H9 (cell line): ENCODE measurements at regions not wholly inside any gene's neighbourhood (a gene's known extent, or its start where the extent isn't known, plus 50 kb on each side); places are given as distances from the start of the nearest gene placed in this dataset.

ENCODE experiments used
- DNase-seq: peaks from one replicate; pipeline ENCODE4 v3.0.0-alpha.2; 2017
- H2AFZ ChIP-seq: one replicate; pipeline ENCODE4 v1.6.1; 2013; ENCODE audit warnings: mild to moderate bottlenecking, low read length, control low read depth, moderate library complexity
- H2AK5ac ChIP-seq: 2 replicates; pipeline ENCODE4 v1.6.1; 2013; ENCODE audit warnings: low read length, control low read depth, mixed read lengths; ENCODE audit not compliant: insufficient read length
- H2BK120ac ChIP-seq: one replicate; pipeline ENCODE4 v1.6.1; 2013; ENCODE audit warnings: low read depth, mild to moderate bottlenecking, low read length, control low read depth, inconsistent platforms; ENCODE audit not compliant: poor library complexity, severe bottlenecking
- H2BK12ac ChIP-seq: 2 replicates; pipeline ENCODE4 v1.6.1; 2013; ENCODE audit warnings: low read length, control low read depth, mixed read lengths, low read depth; ENCODE audit not compliant: insufficient read length
- H2BK15ac ChIP-seq: 2 replicates; pipeline ENCODE4 v1.6.1; 2013; ENCODE audit warnings: low read depth, low read length, control low read depth
- H2BK20ac ChIP-seq: one replicate; pipeline ENCODE4 v1.6.1; 2013; ENCODE audit warnings: low read depth, mild to moderate bottlenecking, low read length, control low read depth, inconsistent platforms; ENCODE audit not compliant: poor library complexity, severe bottlenecking
- H2BK5ac ChIP-seq: 2 replicates; pipeline ENCODE4 v1.6.1; 2013; ENCODE audit warnings: low read length, control low read depth, mixed read lengths; ENCODE audit not compliant: insufficient read length
- H3K14ac ChIP-seq: 2 replicates; pipeline ENCODE4 v1.6.1; 2013; ENCODE audit warnings: low read length, control low read depth; ENCODE audit not compliant: insufficient read depth
- H3K18ac ChIP-seq: 2 replicates; pipeline ENCODE4 v1.6.1; 2013; ENCODE audit warnings: low read depth, mild to moderate bottlenecking, mixed read lengths, low read length, control low read depth; ENCODE audit not compliant: insufficient read length
- H3K23ac ChIP-seq: 2 replicates; pipeline ENCODE4 v1.6.1; 2013; ENCODE audit warnings: low read length, control low read depth, mixed read lengths, low read depth; ENCODE audit not compliant: insufficient read length
- H3K23me2 ChIP-seq: 2 replicates; pipeline ENCODE4 v1.6.1; 2013; ENCODE audit warnings: low read depth, mild to moderate bottlenecking, mixed read lengths, low read length, control low read depth; ENCODE audit not compliant: insufficient read length, poor library complexity, severe bottlenecking
- H3K27ac ChIP-seq: 2 replicates; pipeline ENCODE4 v1.5.1; 2013; ENCODE audit warnings: low read length, control low read depth, mixed read lengths, low read depth; ENCODE audit not compliant: insufficient read length
- H3K27me3 ChIP-seq: 2 replicates; pipeline ENCODE4 v1.6.1; 2013; ENCODE audit warnings: low read length, control low read depth, inconsistent platforms; ENCODE audit not compliant: insufficient read depth
- H3K4ac ChIP-seq: 2 replicates; pipeline ENCODE4 v1.6.1; 2013; ENCODE audit warnings: low read depth, mild to moderate bottlenecking, control low read depth, inconsistent platforms, low read length, moderate library complexity
- H3K4me1 ChIP-seq: 2 replicates; pipeline ENCODE4 v1.6.1; 2013; ENCODE audit warnings: low read length, control low read depth, inconsistent platforms; ENCODE audit not compliant: insufficient read depth
- H3K4me2 ChIP-seq: 2 replicates; pipeline ENCODE4 v1.6.1; 2013; ENCODE audit warnings: low read length, control low read depth, mixed read lengths; ENCODE audit not compliant: insufficient read length, insufficient read depth
- H3K56ac ChIP-seq: 2 replicates; pipeline ENCODE4 v1.6.1; 2013; ENCODE audit warnings: low read depth, mild to moderate bottlenecking, mixed read lengths, low read length, control low read depth; ENCODE audit not compliant: insufficient read length
- H3K79me1 ChIP-seq: 2 replicates; pipeline ENCODE4 v1.6.1; 2013; ENCODE audit warnings: low read depth, mild to moderate bottlenecking, moderate library complexity, low read length, control low read depth, inconsistent platforms; ENCODE audit not compliant: insufficient read depth, poor library complexity, severe bottlenecking
- H3K79me2 ChIP-seq: 2 replicates; pipeline ENCODE4 v1.6.1; 2013; ENCODE audit warnings: low read length, control low read depth, inconsistent platforms; ENCODE audit not compliant: insufficient read depth
- H3K9ac ChIP-seq: 2 replicates; pipeline ENCODE4 v1.6.1; 2013; ENCODE audit warnings: low read length, control low read depth, mixed read lengths; ENCODE audit not compliant: insufficient read length; ENCODE audit errors: extremely low read depth
- H3K9me3 ChIP-seq: one replicate; pipeline ENCODE4 v1.6.1; 2013; ENCODE audit warnings: low read depth, low read length, inconsistent platforms; ENCODE audit not compliant: control insufficient read depth
- H3T11ph ChIP-seq: one replicate; pipeline ENCODE4 v1.6.1; 2013; ENCODE audit warnings: mild to moderate bottlenecking, low read length, control low read depth, inconsistent platforms
- H4K20me1 ChIP-seq: one replicate; pipeline ENCODE4 v1.6.1; 2013; ENCODE audit not compliant: control insufficient read depth, insufficient read length, insufficient read depth
- H4K5ac ChIP-seq: 2 replicates; pipeline ENCODE4 v1.6.1; 2013; ENCODE audit warnings: low read depth, mild to moderate bottlenecking, mixed read lengths, low read length, control low read depth; ENCODE audit not compliant: insufficient read length
- H4K8ac ChIP-seq: replicated peaks from 2 replicates; pipeline ENCODE4 v1.6.1; 2013; ENCODE audit warnings: low read length, control low read depth, mixed read lengths, low read depth; ENCODE audit not compliant: insufficient read length
- H4K91ac ChIP-seq: 2 replicates; pipeline ENCODE4 v1.6.1; 2013; ENCODE audit warnings: low read depth, mild to moderate bottlenecking, moderate library complexity, mixed read lengths, low read length, control low read depth; ENCODE audit not compliant: insufficient read length
- H3K27ac Mint-ChIP-seq, 3 experiments: 2 replicates in 2 of 3; 3 replicates in 1 of 3; pipeline ENCODE4 v1.8.0; 2020 to 2021; ENCODE audit warnings: mixed read lengths in 3 of 3, mild to moderate bottlenecking in 1 of 3, moderate library complexity in 1 of 3
- H3K27me3 Mint-ChIP-seq: 2 replicates; pipeline ENCODE4 v1.8.0; 2021; ENCODE audit warnings: low read depth, mild to moderate bottlenecking, moderate library complexity, mixed read lengths
- H3K36me3 Mint-ChIP-seq, 3 experiments: 2 replicates in 2 of 3; 3 replicates in 1 of 3; pipeline ENCODE4 v1.8.0; 2020 to 2021; ENCODE audit warnings: low read depth in 3 of 3, mixed read lengths in 3 of 3; ENCODE audit not compliant: insufficient read depth in 1 of 3
- H3K4me1 Mint-ChIP-seq, 2 experiments: 2 replicates each; pipeline ENCODE4 v1.8.0; 2020; ENCODE audit warnings: mixed read lengths in 2 of 2
- H3K4me3 Mint-ChIP-seq, 2 experiments: 2 replicates in 1 of 2; 3 replicates in 1 of 2; pipeline ENCODE4 v1.8.0; 2020 to 2021; ENCODE audit warnings: mild to moderate bottlenecking in 2 of 2, mixed read lengths in 2 of 2, moderate library complexity in 1 of 2
- H3K9me3 Mint-ChIP-seq, 2 experiments: 2 replicates in 1 of 2; 3 replicates in 1 of 2; pipeline ENCODE4 v1.8.0; 2020; ENCODE audit warnings: mild to moderate bottlenecking in 2 of 2, mixed read lengths in 2 of 2, moderate library complexity in 1 of 2
- CTCF ChIP-seq: fragments of 200-600 bp; sonication (generic); conservative IDR thresholded peaks from 3 replicates; pipeline ENCODE4 v1.8.0; 2021; ENCODE audit warnings: antibody characterized with exemption, mild to moderate bottlenecking
- WGBS: extraction: QIAGEN DNeasy Blood & Tissue Kit; methylation state at CpG from one replicate; pipeline ENCODE4 v1.1.7; 2013; ENCODE audit warnings: missing lambda C conversion rate, low lambda C conversion rate, mixed read lengths; ENCODE audit not compliant: insufficient read length; ENCODE audit errors: extremely low coverage; 5-methylcytosine and 5-hydroxymethylcytosine counted together

- H3K4ac ChIP-seq, result no peak overlapping the region
- H3K27me3 ChIP-seq, result no peaks in the 10 kb centered on the region
- H3K4me1 ChIP-seq, result no peaks in the 10 kb centered on the region
- H2AK5ac ChIP-seq, result no peak overlapping the region
- no peak overlapping the region for H3K23ac ChIP-seq
- TF ChIP-seq CTCF, result no peak
- H2BK20ac ChIP-seq, result no peak overlapping the region
- H3K9ac ChIP-seq, result no peak overlapping the region
- H3K18ac ChIP-seq, result no peak overlapping the region
- H2BK12ac ChIP-seq, result no peak overlapping the region
- no peaks in the 10 kb centered on the region for H4K20me1 ChIP-seq
- no peaks in the 10 kb centered on the region for H3K9me3 ChIP-seq
- H3K14ac ChIP-seq, result no peak overlapping the region
- no peak overlapping the region for H2AFZ ChIP-seq
- H4K91ac ChIP-seq, result no peak overlapping the region
- no peak overlapping the region for H2BK120ac ChIP-seq
- H3K23me2 ChIP-seq, result no peaks in the 10 kb centered on the region
- Mint-ChIP-seq H3K36me3 (no peaks in the 10 kb centered on the region), H3K9me3 (peaks cover 0 to 4% of the 10 kb centered on the region in 2 experiments; a peak in 2 of 5 replicates), H3K4me1 (no peaks in the 10 kb centered on the region), H3K27ac (no peak overlapping the region), H3K4me3 (no peak overlapping the region), H3K27me3 (no peaks in the 10 kb centered on the region)
- no peak overlapping the region for H3K4me2 ChIP-seq
- no CpG with 5 or more reads among the region's 1 CpG for WGBS
- H3T11ph ChIP-seq, result no peak overlapping the region
- H3K27ac ChIP-seq, result no peak overlapping the region
- H3K79me2 ChIP-seq, result no peaks in the 10 kb centered on the region
- DNase-seq, result no peak
- no peak overlapping the region for H3K56ac ChIP-seq
- H3K79me1 ChIP-seq, result no peaks in the 10 kb centered on the region
- H2BK5ac ChIP-seq, result no peak overlapping the region
- H4K5ac ChIP-seq, result no peak overlapping the region
- no peak overlapping the region for H2BK15ac ChIP-seq
- H4K8ac ChIP-seq, result no peak overlapping the region
Observed at GRCh38 chr10:61314273-61314672, 138.9 kb downstream of the TMEM26 start.
